GM18498 (cell line): ENCODE measurements at regions not wholly inside any gene's neighbourhood (a gene's known extent, or its start where the extent isn't known, plus 50 kb on each side); places are given as distances from the start of the nearest gene placed in this dataset.

Experiments used
- ATAC-seq: cut with Tn5 transposase; IDR thresholded peaks from one replicate; pipeline ENCODE4 v1.9.1; 2021; ENCODE audit warnings: mild to moderate bottlenecking, moderate library complexity; ENCODE audit not compliant: unreplicated experiment

- no peak for ATAC-seq
Measured at GRCh38 chr14:86882818-86883217, 1110.2 kb downstream of the GALC start.

GRCh38 chr14:86865934-86866333, 1127.0 kb downstream of the GALC start:
- ATAC-seq, result no peak

GRCh38 chr14:86858591-86858990, 1134.4 kb downstream of the GALC start:
- no peak for ATAC-seq

GRCh38 chr14:86858031-86858430, 1135.0 kb downstream of the GALC start:
- ATAC-seq, result no peak

GRCh38 chr14:86852530-86852929, 1140.5 kb downstream of the GALC start:
- ATAC-seq, result no peak

- ATAC-seq, result no peak
Measured at GRCh38 chr14:86847140-86847539, 1145.8 kb downstream of the GALC start.

GRCh38 chr14:86838363-86838762, 1154.6 kb downstream of the GALC start:
- ATAC-seq, result no peak

- ATAC-seq, result no peak
Measured at GRCh38 chr14:86826661-86827060, 1166.3 kb downstream of the GALC start.

- ATAC-seq, result no peak
Measured at GRCh38 chr14:86824167-86824566, 1168.8 kb downstream of the GALC start.

GRCh38 chr14:86823581-86823980, 1169.4 kb downstream of the GALC start:
- ATAC-seq, result no peak

GRCh38 chr14:86815341-86815740, 1177.6 kb downstream of the GALC start:
- ATAC-seq, result no peak

- ATAC-seq, result no peak
Measured at GRCh38 chr14:86802726-86803125, 1190.3 kb downstream of the GALC start.

- no peak for ATAC-seq
Measured at GRCh38 chr14:86799244-86799647, 1193.7 kb downstream of the GALC start.

GRCh38 chr14:86798330-86798729, 1194.7 kb downstream of the GALC start:
- ATAC-seq, result no peak

GRCh38 chr14:86797075-86797351, 1196.0 kb downstream of the GALC start:
- ATAC-seq, result no peak

GRCh38 chr14:86796221-86797074, 1196.5 kb downstream of the GALC start:
- no peak for ATAC-seq

- ATAC-seq, result no peak
Measured at GRCh38 chr14:86794689-86795088, 1198.3 kb downstream of the GALC start.

- no peak for ATAC-seq
Measured at GRCh38 chr14:86790408-86791364, 1202.3 kb downstream of the GALC start.

- ATAC-seq, result no peak
Measured at GRCh38 chr14:86788224-86788623, 1204.8 kb downstream of the GALC start.

GRCh38 chr14:86787717-86788116, 1205.3 kb downstream of the GALC start:
- ATAC-seq, result no peak

- ATAC-seq, result no peak
Measured at GRCh38 chr14:86782092-86782580, 1210.8 kb downstream of the GALC start.
